ENCODE measurements at regions not wholly inside any gene's neighbourhood (a gene's known extent, or its start where the extent isn't known, plus 50 kb on each side); places are given as distances from the start of the nearest gene placed in this dataset.

DNA sequence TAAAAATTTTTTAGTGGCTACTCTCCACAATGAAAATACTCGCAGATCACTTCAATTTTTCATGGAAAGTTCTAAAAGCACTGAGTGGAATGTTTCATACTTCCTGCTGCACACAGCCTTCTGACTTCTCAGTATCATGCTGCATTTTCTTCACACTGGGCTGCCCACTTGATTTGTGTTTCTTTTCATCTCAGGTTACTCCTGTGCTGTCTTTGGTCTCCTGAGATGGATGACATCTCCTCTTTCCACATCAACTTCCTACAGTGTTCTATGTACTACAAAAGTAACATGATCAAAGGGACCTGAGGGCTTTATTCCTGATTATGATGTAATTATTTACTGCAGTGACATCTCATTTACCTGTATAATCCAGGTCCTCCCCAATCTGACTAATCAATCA is 927.7 kb downstream of the ROBO2 start:
- DNase-seq (ENCODE audit: low spot score) = no peak

DNA sequence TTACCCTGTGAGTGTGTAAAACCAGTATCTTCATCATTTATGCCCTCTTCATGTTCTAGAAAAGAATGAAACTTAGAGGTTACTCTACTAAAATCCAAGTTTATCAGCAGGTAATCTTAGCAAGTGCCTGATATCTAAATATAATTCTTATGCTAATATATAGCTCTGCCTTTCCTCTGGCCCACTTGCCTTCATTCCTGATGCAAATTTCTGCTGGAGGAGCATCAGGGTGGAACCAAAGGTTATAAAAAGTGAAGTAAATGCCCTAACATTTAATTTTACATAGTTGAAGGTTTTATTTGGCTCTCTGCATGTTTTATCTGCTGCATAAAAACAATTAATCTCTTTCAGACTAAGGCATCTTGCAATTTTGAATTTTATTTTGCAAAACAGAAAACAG is 936.2 kb downstream of the ROBO2 start:
- no peak for DNase-seq (ENCODE audit: low spot score)

DNA sequence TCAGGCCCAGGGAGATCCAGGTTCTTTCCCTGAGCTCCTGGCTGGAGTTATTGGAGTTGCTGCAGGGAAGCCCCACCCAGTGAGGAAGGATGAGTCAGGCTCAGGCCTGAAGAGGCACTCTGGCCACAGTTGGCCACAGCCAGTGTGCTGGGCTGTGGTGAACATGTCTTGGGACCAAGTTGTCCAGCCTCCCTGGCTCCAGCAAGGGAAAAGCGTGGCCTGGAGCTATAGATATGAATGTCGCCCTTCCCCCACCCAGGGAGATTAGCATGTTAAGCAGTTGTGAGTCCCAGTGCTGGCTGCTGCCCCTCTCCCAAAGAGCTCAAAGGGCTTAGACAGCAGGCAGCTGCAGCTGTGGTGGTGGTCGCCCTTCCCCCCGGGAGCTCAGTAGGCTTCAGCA is 963.2 kb downstream of the ROBO2 start:
- DNase-seq (ENCODE audit: low spot score) = peak; percentile 2

DNA sequence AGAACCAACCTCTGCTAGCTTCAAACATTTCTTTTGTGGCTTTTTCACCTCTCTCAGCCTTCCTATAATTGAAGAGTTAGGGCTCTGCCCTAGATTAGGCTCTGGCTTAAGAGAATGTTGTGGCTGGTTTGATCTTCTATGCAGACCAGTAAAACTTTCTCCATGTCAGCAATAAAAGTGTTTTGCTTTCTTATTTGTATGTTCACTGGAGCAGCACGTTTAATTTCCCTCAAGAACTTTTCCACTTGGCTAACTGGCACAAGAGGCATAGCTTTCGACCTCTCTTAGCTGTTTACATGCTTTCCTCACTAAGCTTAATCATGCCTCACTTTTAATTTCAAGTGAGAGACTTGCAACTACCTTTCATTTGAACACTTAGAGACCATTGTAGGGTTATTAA is 964.7 kb downstream of the ROBO2 start:
- no peak for DNase-seq (ENCODE audit: low spot score)

DNA sequence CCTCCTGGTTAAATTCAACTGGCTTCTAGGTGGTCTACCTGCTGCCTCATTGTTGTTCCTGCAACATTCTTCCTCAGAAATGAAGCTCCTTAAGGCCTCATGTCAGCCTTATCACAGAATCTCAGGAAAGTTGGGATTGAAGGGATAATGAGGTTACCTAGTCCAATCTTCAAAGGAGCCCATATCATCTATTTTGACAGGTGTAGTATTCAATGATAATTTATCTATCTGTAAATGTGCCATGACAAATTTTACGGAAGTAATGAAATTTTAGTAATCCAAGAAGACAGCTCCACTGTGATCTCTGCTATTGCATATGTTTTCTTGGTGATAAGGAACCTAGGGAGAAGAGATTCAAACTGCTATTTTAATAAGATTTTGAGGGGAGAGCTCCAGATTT is 973.8 kb downstream of the ROBO2 start:
- DNase-seq (ENCODE audit: low spot score) = no peak

DNA sequence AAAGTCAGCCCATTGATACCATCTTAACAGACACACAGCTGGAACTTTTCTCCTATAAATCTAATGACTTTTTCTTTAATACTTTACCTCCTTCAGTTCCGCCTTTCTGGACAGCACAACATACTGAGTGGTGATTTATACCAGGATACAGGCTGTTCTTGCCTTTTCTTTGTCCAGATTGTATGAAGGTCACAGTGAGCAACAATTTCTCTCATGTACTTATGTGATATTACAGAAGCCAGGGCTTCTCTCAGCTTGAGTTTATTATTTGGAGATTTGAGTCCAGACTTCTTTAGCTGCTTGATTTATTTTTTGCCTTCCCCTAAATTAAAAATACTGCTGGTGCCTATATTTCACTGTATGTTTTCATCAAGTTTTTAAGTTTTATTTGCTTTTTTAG is 976.0 kb downstream of the ROBO2 start:
- DNase-seq (ENCODE audit: low spot score) = no peak

DNA sequence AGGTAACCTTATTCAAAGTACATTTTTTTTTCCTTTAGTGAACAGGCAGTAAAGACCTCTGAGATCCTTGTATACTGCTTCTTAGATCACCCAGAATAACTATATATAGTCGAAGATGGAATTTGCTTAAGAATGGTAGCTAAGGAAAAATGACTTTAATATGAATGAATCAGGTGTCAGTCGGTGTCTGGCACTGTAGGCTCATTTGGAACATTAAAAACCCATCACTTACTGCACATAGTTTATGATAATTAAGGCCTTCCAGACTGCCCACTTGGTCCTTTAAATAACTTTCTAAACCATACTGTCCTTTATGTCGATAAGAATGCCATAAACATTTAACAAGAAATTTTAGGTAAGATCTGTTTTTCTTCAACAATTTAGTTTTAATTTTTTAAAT is 981.8 kb downstream of the ROBO2 start:
- DNase-seq (ENCODE audit: low spot score) = no peak

DNA sequence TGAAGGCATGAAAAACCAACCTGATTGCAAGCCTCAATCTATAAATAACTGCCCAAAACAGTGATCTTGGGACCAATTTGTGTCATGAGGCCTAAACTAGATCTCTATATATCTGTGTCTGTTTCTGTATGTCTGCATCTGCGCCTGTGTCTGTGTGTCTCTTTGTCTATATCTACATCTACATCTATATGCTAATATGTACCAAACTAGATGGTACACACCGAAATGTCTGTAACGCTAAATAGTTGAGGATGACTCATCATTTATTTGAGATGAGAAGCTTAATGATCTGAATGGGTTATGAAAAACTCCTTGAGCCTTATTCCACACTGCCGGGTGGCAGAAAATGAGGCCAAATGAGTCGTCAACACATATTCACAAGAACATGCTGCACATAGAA is 982.3 kb downstream of the ROBO2 start:
- DNase-seq (ENCODE audit: low spot score) = no peak

GRCh38 chr3:78023257-78023656 is 983.4 kb downstream of the ROBO2 start:
- DNase-seq (ENCODE audit: low spot score) = no peak

GRCh38 chr3:78025916-78026315 is 986.0 kb downstream of the ROBO2 start:
- peak; percentile 20 for DNase-seq (ENCODE audit: low spot score)

DNA sequence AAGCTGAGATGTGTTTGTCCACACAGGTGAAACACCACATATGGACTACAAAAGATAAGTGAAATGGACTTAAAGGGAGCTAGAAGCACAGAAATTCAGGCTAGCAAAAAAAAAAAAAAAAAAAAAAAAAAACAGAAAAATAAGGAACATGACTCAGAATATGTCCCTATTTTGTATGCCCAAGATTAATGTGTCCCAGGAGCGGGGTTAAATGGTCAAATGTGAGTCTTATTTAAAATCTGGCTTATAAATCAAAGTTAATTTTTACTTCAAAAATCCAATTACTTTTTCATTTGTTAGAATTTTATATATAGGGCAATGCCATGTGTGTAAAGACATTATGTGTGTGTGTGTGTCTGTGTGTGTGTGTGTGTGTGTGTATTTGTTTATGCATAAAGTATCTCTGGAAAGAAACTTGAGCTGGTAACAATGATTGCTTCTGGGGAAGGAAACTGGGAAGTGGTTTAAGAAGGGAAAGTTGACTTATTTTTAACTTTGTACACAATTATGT is 986.5 kb downstream of the ROBO2 start:
- peak; percentile 20 for DNase-seq (ENCODE audit: low spot score)

DNA sequence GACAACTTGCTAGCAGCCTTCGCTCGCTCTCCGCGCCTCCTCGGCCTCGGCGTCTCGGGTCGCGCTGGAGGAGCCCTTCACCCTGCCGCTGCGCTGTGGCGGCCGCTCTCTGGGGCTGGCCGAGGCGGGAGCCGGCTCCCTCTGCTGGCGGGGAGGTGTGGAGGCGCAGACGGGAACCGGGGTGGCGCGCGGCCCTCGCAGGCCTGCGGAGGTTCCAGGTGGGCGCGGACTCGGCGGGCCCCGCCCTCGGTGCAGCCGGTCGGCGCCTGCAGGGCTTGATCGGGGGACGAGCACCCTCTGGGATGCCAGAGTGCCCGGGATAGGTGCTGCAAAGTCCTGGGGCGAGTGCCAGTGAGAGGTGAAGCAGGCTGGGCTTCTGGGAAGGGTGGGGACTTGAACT is 989.9 kb downstream of the ROBO2 start:
- DNase-seq (ENCODE audit: low spot score) = no peak

DNA sequence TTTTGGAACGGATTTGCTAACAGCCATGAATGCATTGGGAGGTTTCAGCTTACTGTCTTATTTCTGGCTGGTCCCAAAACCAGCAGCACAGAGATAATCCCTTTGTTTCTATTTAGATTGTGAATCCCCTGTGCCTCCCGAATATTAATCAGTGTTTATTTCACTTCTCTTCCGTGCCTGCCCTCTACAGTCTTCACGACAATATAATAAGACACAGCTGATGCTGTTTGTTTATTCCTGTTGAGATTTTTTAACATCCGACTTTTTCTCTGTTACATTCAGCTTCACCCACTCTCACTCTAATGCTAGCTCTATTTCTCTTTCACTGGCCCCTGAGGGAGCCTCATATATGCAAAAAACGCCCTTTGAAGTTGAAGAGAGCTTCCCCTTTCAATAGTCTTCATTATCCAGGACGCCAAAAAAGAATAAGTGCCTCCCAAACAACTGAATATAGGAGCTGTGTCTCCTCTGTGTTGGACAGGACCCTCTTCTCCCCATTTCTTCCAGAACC is 995.3 kb downstream of the ROBO2 start:
- no peak for DNase-seq (ENCODE audit: low spot score)

DNA sequence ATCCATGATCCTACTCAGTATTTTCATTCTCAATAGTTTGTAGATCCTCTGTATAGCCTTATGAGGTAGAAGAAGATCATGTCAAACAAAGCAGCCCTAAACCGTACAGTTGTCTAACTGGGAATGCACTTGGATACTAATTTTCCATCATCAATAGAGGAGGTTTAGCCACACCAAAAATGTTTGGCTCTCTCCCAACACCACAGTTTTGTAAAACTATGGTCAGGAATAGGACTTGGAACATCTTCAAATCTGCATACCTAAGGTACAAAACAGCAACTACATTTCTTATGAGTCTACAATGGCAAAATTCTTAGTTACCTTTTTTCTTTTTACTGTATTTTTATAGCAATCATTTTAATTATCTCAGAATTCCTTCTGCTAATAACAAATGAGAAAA is 1001.6 kb downstream of the ROBO2 start:
- no peak for DNase-seq (ENCODE audit: low spot score)

GRCh38 chr3:78046566-78046965 is 1006.7 kb downstream of the ROBO2 start:
- DNase-seq (ENCODE audit: low spot score) = no peak

DNA sequence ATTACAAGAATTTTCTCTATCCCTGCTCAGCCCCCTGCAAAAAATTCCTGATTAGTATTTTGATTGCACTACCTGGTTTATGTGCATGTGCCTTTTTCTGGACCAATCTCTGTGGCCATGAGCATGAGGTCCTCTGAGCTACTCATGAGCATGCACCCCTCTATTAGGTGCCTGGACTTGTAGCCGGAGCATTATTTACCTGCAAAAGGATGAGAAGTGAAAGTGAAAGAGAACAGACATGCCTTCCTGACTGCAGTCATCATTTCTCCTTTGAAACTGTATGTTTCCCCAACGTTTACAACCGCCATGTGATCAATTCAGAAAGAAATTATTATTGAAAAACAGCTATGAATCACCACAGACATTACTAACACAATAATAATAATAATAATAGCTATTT is 1008.8 kb downstream of the ROBO2 start:
- peak; percentile 20 for DNase-seq (ENCODE audit: low spot score)

DNA sequence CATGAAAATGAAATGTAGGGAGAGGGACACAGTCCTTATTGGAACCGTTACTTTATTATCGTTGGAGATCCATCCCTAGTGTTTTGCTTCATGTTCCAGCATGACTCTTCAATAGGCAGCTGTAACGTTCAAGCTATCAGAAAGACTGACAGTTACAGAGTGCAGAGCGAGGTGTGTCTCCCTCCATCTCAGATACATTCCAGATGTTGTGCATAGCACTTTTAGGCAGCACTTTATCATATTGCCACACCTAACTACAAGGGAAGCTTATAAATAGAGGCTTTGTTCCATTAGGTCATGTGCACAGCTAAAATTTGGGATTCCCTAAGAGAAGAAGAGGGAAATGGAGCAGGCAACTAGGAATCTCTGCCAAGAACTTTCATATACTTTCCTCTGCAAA is 1009.6 kb downstream of the ROBO2 start:
- DNase-seq (ENCODE audit: low spot score) = no peak

DNA sequence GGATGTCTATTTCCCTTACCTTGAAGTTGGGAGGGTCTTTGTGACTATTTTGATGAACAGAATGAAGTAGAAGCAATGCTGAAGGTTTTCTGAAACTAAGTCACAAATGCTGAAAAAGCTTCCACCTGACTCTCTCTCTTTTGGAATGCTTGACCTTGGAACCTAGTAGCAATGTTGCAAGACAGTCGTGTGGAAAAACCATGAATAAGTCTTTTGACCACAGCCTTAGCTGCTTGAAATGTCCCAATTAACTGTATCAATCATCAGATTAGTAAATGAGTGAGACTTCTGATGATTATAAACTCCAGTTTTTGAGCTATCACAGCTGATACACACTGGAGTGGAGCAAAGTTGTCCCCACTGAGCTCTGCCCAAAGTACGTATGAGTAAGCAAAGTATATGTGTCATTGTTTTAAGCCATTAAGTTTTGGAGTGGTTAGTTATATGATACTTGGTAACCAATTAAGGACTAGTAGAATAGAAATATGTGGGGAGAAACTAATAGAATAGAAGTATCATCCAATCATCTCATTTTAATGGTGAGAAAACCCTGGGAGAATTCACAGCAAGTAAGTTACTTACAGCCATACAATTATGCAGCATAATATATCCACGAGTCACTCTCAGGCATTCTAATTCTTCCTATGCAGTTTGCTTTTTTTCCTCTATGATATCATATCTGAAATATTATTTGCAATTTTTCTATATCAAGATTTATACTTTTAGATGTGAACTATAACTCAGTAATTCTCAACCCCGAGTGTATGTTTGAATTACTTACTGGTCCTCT is 1010.6 kb downstream of the ROBO2 start:
- no peak for DNase-seq (ENCODE audit: low spot score)

DNA sequence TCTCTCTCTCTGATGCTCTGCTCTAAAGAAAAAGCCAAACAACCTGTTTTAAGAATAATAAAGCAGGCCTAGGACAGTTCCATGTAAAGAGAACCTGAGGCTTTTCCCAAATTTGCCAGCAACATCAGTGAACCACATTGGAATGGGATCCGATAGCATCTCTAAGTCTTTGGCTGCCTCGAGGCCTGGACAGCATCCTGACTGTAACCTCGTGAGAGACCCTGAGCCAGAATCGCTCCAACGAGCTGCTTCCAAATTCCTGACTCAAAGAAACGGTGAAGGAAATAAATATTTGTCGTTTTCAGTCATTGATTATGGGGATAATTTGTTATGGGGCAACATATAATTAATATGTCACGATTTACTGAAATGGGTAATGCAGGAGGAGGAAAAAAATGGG is 1012.8 kb downstream of the ROBO2 start:
- DNase-seq (ENCODE audit: low spot score) = no peak

- DNase-seq (ENCODE audit: low spot score) = no peak
These were observed 1026.4 kb downstream of the ROBO2 start for GRCh38 chr3:78066287-78066686.

DNA sequence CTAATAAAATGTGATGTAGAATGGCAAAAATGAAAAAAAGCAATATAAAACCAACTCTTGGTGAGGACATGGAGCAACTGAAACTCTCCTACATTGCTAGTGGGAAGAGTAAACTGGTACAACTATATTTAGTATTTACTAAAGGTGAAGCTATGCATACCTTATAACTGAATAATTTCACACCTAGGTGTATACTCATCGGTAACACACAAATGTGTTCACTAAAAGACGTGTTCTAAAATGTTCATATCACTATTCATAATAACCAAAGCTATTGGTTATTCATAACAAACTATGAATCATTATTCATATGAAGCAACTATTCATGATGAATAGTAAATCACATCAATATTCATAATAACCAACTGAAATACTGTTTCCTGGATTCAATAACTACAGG is 1030.3 kb downstream of the ROBO2 start:
- no peak for DNase-seq (ENCODE audit: low spot score)

- no peak for DNase-seq (ENCODE audit: low spot score)
These were observed 1036.5 kb downstream of the ROBO2 start for GRCh38 chr3:78076379-78076778.

DNA sequence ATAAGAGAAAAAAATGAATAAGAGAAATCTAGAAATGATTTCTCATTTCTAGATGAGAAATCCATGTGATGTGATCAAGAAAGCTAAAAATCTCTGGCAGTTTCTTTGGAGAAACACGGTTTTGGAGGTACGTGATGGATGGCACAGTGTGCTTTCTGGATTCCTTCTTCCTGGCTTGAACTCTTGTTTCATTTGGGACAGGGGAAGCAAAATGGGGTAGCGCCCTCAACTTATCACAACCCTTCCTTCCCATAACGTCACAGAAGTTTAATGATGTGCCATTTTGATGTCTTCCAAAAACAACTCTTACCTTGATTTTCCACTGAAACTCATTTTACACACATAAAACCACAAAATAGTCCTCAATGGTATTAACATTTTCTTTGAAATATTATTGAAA is 1037.3 kb downstream of the ROBO2 start:
- no peak for DNase-seq (ENCODE audit: low spot score)

- no peak for DNase-seq (ENCODE audit: low spot score)
These were observed 1037.9 kb downstream of the ROBO2 start for GRCh38 chr3:78077842-78078241.

Measured in H4 (cell line).